Eye (tissue), 1 donor: ENCODE measurements at regions not wholly inside any gene's neighbourhood (a gene's known extent, or its start where the extent isn't known, plus 50 kb on each side); places are given as distances from the start of the nearest gene placed in this dataset.

Experiments
- DNase-seq: peaks from one replicate; pipeline ENCODE4 v3.0.0-alpha.2; 2015

GRCh38 chr13:32828711-32829110 is 187.5 kb upstream of the KL start:
- DNase-seq: no peak

- DNase-seq: no peak
Measured at GRCh38 chr13:32829269-32829668, 187.0 kb upstream of the KL start.

- peak; percentile 10 for DNase-seq
Measured at GRCh38 chr13:32829676-32830335, 186.4 kb upstream of the KL start.

GRCh38 chr13:32830336-32831031 is 185.7 kb upstream of the KL start:
- DNase-seq: no peak

DNA sequence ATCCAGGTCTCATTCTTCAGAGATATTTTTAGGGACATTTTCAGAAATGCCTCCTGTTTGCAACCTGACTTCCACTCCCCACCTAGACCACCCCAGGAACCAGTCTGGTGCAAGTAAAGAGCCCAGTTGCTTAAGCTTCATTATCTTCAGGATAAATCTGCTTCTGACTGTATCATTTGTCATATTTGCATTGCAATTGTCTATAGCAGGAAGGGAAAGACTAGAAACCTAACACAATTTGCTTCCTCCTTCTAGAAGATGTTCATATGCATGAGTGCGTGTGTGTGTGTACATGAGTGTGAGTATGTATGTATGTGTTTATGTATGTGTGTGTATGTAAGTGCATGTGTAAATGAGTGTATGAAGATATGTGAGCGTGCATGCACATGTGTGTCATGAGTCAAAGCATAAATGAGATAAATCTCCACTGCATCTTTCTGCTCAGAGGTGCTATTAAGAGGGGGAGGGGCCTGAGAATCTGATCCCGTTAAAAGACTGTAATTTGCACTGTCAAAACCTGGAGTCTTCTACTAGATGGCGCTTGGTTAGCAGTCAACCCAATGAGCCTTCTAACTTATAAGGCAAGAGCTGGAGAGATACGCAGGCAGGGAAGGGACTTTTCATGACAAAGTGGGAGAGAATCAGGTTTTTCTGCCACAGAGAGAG is 178.8 kb upstream of the KL start:
- peak; percentile 17 for DNase-seq

- peak; percentile 49 for DNase-seq
Measured at GRCh38 chr13:32837973-32838927, 178.0 kb upstream of the KL start.

DNA sequence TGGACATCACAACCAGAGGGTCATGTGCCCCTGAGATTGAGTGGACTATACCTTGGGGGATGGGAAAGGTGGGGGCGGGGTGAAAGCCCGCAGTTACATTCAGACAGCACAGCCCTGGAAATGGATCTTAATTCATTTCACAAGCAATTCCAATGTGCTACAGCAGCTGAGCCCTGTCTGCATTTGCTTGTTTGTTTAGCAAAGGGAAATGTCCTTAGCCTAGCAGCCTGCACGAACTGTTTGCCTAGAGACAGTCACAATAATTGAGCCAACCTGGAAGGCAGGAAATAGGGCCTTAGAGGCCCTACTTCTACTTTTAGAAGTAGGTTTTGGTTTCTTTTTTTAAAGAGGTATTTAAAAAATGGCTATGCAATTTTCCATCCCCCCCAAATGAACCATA is 177.3 kb upstream of the KL start:
- peak; percentile 72 for DNase-seq

- DNase-seq: no peak
Measured at GRCh38 chr13:32840113-32840512, 176.1 kb upstream of the KL start.

DNA sequence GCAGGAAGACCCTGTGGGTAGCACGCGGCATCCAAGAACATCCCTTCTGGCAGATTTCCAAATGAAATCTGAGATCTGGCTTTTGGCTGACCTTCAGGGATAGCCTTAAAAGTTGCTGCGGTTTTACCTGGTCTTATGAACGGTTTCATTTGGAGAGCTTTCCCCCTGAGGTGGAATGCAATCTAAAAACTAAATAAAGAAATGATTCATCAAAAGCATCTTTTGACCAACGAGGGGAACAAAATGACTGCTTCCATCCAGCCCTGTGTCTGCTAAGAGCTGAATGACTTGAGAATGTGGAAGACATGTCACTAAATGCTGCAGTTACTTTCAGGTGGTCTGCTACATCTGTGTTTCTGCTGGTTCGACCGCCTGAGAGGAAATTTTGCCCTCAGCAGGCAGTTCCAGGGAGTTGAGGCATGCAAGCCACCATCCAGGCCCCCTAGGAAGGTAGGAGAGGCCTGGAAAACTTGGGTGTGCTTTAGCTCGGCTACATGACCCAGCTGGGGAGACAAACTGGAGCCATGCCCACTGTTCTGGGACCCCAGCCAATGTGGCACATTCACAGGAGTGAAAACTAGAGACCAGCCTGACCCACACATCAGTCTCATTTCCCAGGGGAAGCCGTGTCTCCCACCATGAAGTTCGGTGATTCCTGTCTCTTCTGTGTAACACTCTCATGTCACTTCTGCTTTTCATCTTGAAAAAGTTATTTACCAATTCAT is 175.1 kb upstream of the KL start:
- peak; percentile 35 for DNase-seq

- peak; percentile 49 for DNase-seq
Measured at GRCh38 chr13:32845952-32846950, 170.0 kb upstream of the KL start.

GRCh38 chr13:32847976-32848375 is 168.2 kb upstream of the KL start:
- DNase-seq: peak; percentile 17

- DNase-seq: no peak
Measured at GRCh38 chr13:32849369-32849768, 166.9 kb upstream of the KL start.

GRCh38 chr13:32850316-32851052 is 165.7 kb upstream of the KL start:
- DNase-seq: peak; percentile 42

DNA sequence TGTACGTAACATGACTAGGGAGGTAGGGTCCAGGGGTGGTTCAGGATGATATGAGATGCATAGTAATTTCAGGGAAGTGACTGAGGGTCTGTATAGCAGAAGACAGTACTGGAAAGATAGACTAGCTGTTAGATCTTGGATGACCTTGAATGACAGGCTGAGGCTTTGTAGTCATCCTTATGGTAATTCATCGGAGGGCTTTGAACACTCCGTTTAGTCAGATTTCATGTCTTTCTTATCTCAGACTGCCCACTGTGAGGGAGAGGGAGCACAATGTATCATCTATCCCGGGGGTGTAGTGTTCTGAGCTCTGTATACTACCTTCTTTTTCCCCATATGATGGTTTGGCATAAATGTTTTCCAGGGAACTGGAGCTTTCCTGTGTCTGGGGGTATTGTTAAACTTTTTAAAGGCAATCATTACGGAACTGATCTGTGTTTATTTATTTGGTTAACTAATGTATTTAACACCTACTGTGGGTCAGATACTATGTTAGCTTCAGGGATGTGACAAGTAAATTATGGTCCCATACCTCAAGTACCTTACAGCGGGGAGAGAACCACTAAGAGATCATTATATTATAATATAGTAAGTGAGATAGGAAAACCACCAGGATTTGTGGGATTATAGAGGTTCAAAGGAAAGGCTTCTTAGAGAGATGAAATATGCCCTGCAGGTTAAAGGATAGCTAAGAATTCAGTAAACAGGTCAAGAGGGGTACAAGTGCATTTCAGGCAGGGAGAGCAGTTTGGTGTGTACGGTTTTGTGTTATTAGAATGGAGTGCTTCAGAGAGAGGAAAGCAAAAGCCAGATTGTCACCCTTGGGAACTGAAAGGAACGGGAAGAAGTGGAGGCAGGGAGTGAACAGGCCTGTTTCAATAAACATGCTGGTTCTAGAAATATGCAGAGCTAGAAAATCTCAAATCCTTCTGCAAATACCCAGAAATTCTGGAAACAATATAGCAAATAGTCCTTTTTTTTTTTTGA is 164.8 kb upstream of the KL start:
- no peak for DNase-seq

GRCh38 chr13:32852526-32852925 is 163.7 kb upstream of the KL start:
- no peak for DNase-seq

- no peak for DNase-seq
Measured at GRCh38 chr13:32857077-32857476, 159.1 kb upstream of the KL start.

DNA sequence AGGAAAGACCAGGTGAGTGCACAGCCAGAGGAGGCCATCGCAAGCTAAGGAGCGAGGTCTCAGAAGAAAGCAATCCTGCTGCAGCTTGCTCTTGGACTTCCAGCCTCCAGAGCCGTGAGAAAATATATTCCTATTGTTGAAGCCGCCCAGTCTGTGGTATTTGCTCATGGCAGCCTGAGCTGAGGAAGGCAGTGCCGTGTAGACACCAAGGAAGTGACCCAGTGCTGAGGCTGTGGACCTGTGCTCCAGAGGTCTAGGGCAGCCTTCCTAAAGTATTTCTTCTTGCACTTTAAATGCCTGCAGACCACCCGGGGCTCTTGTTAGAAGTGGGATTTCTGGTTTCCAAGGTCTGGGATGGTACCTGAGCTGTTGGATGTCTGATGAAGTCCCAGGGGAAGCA is 158.5 kb upstream of the KL start:
- no peak for DNase-seq

DNA sequence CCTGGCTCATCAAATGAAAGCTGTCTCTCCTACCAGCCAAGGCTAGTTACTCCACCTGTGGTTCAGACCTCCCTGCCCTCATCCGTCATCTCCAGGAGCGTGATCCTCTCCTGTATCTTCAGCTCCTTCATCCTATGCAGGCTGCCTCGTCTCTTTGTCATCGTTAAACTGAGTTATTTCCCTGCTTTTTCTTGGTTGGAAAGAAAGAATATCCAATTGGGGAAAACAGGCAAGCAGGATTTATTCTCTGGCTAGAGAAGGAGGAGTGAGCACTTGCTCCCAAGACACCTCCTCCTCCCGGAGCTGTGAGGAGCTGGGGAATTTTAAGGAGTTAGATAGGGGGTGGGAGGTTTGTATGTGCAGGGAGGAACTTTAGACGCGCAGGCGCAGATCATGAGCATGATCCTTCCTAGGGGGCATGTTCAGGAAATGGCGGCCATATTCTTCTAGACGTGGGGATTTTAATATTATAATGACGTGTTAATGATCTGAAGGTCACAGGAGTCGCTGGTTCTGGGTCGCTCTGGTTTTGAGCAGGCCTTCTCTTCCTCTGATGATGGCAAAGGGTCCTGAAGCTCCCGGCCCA is 156.4 kb upstream of the KL start:
- no peak for DNase-seq

- DNase-seq: no peak
Measured at GRCh38 chr13:32861304-32861703, 154.9 kb upstream of the KL start.
